SJSA1 (cell line): ENCODE measurements at regions not wholly inside any gene's neighbourhood (a gene's known extent, or its start where the extent isn't known, plus 50 kb on each side); places are given as distances from the start of the nearest gene placed in this dataset.

Source experiments
- DNase-seq, 2 experiments: peaks; one replicate each; pipeline ENCODE4 v3.0.0-alpha.2; 2015 to 2020; ENCODE audit warnings: low spot score in 2 of 2, low read depth in 1 of 2
- H3K27ac ChIP-seq: fragments of 250-450 bp; sonication (Bioruptor Pico); 2 replicates; pipeline ENCODE4 v1.5.1; 2020; ENCODE audit warnings: mild to moderate bottlenecking, moderate library complexity
- H3K27me3 ChIP-seq: fragments of 250-450 bp; sonication (Bioruptor Pico); replicated peaks from 2 replicates; pipeline ENCODE4 v1.5.1; 2020; ENCODE audit warnings: mild to moderate bottlenecking, moderate library complexity
- H3K36me3 ChIP-seq: fragments of 250-450 bp; sonication (Bioruptor Pico); 2 replicates; pipeline ENCODE4 v1.5.1; 2020; ENCODE audit warnings: mild to moderate bottlenecking
- H3K4me1 ChIP-seq: fragments of 250-450 bp; sonication (Bioruptor Pico); replicated peaks from 2 replicates; pipeline ENCODE4 v1.6.1; 2021; ENCODE audit warnings: mild to moderate bottlenecking
- H3K4me3 ChIP-seq: fragments of 250-450 bp; sonication (Bioruptor Pico); 2 replicates; pipeline ENCODE4 v1.5.1; 2020; ENCODE audit warnings: mild to moderate bottlenecking
- H3K9me3 ChIP-seq: fragments of 250-450 bp; sonication (Bioruptor Pico); replicated peaks from 2 replicates; pipeline ENCODE4 v1.5.1; 2020; ENCODE audit warnings: mild to moderate bottlenecking

DNA sequence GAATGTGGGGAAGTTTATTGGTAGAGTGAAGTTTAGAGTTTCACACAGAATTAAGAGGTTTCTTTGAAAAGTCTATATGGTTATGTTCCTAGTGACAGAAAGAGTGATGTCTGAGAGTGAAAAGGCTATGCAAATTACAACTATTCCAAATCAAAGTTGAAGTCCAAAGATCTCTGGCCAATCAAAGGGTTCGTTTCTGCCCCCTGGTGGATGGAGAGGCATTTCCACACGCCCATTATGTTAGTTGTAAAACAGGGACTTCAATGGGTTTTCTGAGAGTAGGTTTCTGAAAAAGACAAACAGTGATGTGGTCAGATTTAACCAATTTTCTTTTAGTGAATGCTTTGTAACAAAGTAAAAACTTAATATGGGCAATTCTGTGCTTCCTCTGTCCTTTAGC lies 441.5 kb upstream of the POU3F3 start:
- Histone ChIP-seq H3K36me3 (no peaks in the 10 kb centered on the region), H3K4me3 (no peak overlapping the region), H3K4me1 (no peaks in the 10 kb centered on the region), H3K9me3 (no peaks in the 10 kb centered on the region), H3K27me3 (no peaks in the 10 kb centered on the region), H3K27ac (no peak overlapping the region)
- DNase-seq, result no peak

DNA sequence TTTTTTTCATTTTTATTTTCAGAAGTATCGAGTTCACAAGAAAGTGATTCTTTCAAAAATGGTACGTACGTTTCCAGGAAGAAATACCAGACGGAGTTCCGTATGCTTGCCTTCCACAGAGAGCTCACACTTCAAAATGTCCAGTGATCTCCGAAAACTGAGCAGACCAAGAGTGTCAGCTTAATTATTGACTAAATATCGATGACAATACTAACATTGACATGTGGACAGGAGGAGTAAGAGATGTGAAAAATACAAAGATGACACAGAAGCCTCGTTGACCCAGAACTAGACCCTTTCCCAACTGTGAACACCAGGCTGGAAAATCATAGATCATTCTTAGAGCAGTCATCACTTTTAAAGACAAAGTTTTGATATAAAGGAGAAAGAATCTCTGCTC lies 440.0 kb upstream of the POU3F3 start:
- Histone ChIP-seq H3K4me1 (no peaks in the 10 kb centered on the region), H3K27ac (no peak overlapping the region), H3K9me3 (no peaks in the 10 kb centered on the region), H3K4me3 (no peak overlapping the region), H3K36me3 (no peaks in the 10 kb centered on the region), H3K27me3 (no peaks in the 10 kb centered on the region)
- DNase-seq, result no peak

- H3K27me3 ChIP-seq, result no peaks in the 10 kb centered on the region
- no peak overlapping the region for H3K27ac ChIP-seq
- H3K36me3 ChIP-seq, result no peaks in the 10 kb centered on the region
- no peak for DNase-seq
- H3K4me3 ChIP-seq, result no peak overlapping the region
- H3K9me3 ChIP-seq, result no peaks in the 10 kb centered on the region
- no peaks in the 10 kb centered on the region for H3K4me1 ChIP-seq
Measured at GRCh38 chr2:104415284-104415683, 438.6 kb upstream of the POU3F3 start.

GRCh38 chr2:104416339-104417000 lies 437.4 kb upstream of the POU3F3 start:
- no peaks in the 10 kb centered on the region for H3K36me3 ChIP-seq
- no peak overlapping the region for H3K27ac ChIP-seq
- no peaks in the 10 kb centered on the region for H3K9me3 ChIP-seq
- no peak overlapping the region for H3K4me3 ChIP-seq
- DNase-seq, result no peak
- H3K27me3 ChIP-seq, result no peaks in the 10 kb centered on the region
- H3K4me1 ChIP-seq, result no peaks in the 10 kb centered on the region

DNA sequence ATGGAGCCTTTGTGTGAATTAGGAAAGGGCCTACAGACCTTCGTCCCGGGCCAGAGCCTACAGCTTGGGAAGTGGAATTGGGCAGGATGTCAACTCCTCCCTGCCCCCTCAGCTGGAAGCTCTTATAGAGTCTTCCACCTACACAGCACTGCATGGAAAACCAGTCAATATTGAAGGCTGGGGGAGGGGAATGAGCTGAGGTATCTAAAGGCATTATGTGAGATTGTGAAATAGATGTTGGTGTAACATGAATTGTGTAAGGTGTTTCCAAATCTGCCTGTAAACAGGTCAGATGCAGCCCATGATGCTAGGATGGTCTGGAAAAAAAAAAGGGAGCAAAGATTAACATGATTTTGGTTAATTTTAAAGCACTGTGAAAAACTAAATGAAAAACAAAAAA lies 433.5 kb upstream of the POU3F3 start:
- no peak overlapping the region for H3K4me3 ChIP-seq
- no peak for DNase-seq
- H3K27me3 ChIP-seq, result no peaks in the 10 kb centered on the region
- H3K36me3 ChIP-seq, result no peaks in the 10 kb centered on the region
- no peaks in the 10 kb centered on the region for H3K4me1 ChIP-seq
- H3K27ac ChIP-seq, result no peak overlapping the region
- H3K9me3 ChIP-seq, result no peaks in the 10 kb centered on the region

DNA sequence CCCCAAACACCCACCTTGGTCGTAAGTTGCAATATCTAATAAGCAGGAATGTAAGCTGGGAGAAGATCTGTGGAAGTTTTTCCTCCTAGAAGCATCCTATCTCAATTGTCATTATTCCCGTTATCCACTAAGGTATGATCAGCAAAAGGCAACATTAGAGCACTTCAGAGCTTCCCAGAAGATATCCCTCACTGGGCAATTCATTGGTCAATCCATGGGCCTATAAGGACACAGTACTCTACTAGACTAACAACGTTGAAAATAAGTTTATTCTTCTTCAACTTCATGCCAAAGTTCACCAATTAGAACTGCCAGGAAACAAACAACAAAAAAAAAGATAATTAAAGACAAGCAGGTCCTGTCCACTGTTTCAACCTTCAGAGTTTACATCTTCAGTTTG lies 433.0 kb upstream of the POU3F3 start:
- Histone ChIP-seq H3K4me3 (no peak overlapping the region), H3K9me3 (no peaks in the 10 kb centered on the region), H3K27me3 (no peaks in the 10 kb centered on the region), H3K4me1 (no peaks in the 10 kb centered on the region), H3K36me3 (no peaks in the 10 kb centered on the region), H3K27ac (no peak overlapping the region)
- DNase-seq, result no peak

DNA sequence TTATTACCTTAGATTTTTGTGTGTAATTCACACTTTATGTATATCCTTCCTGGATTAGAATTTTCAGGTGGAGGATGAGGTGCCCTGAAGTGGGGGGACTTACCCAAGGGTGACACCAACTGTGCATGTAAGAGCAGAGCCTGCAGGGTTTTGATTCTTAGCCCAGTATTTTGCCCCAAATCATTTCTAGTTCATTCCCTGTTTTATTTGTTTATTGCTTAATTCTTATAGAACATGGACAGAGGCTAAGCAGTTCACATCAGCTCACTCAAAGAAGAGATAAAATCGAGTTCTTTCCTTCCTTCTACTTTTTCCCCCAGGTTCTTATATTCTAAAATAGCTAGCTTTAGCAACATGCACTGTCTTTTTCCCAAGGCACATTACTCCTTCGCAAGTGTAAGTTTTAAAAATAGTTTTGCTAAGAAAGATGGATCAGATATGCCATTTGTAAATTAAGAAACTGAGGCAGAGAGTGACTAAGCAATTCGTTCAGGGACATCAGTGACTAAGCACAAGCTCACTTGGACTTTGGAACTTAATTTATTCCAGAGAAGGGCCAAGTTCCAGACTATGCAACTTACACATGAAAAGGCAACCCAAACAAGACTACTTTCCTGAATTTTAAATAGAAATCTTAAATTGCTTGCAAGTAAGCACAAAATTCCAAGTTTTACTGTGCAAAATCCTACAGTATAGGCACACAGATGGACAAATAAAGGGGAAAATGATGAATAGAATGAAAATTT lies 427.9 kb upstream of the POU3F3 start:
- Histone ChIP-seq H3K4me1 (no peaks in the 10 kb centered on the region), H3K9me3 (no peaks in the 10 kb centered on the region), H3K27me3 (no peaks in the 10 kb centered on the region), H3K4me3 (no peak overlapping the region), H3K36me3 (no peaks in the 10 kb centered on the region), H3K27ac (no peak overlapping the region)
- no peak for DNase-seq

DNA sequence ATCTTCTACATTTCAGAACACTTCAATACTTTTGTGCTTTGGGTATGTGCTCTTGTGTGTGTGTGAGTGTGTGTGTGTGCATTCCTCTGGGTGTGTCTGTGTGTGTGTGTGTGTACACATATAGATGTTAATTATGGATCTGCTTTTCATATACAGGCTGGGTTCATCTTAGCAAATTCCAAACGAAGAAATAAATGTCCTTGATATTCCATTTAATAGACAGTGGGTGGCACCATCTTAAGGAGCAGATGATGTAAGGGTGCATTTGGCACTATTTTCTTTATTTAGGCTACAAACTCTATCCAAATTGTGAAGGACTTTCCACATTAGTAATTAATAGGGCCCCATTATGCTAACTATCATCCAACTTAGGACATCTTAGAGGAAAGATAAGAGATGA lies 425.8 kb upstream of the POU3F3 start:
- Histone ChIP-seq H3K36me3 (no peaks in the 10 kb centered on the region), H3K27me3 (no peaks in the 10 kb centered on the region), H3K4me3 (no peak overlapping the region), H3K27ac (no peak overlapping the region), H3K4me1 (no peaks in the 10 kb centered on the region), H3K9me3 (no peaks in the 10 kb centered on the region)
- DNase-seq, result no peak

DNA sequence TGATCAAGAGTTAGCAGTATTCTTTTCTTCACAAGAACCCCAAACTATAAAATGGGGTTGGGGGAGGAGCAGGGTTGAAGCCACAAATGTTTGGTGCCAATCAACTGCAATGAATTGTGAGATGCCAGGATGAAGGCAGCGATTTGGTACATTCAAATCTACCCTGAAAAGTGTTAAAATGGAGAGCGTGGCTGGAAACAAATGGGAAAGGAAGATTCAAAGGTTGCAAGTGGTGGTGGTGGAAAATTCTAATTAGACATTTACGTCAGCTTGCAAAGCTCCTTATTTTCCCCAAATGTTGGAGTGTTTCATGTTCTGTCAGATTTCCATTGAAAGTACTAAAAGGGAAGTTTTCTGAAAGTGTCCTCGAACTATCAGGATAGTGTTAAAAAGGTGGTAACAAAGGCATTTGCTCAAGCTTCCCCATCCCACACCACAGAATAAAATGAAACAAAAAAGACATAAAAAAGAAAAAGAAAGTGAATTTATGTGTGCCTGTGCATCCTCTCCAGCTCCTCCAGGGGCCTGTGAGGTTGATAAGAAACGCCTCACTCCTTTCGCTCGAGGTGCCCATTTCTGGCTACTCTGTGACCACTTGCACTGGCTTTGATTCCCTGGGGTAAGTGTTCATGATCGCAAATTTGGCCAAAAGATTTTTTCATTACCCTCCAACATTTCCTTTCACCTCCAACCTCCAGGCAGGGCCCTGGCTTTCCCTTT lies 424.1 kb upstream of the POU3F3 start:
- DNase-seq, result no peak
- H3K36me3 ChIP-seq, result no peaks in the 10 kb centered on the region
- no peaks in the 10 kb centered on the region for H3K4me1 ChIP-seq
- 0 out of 2 replicates have a peak, but pooled peaks cover 1% of the 10 kb centered on the region for H3K27me3 ChIP-seq
- no peak overlapping the region for H3K4me3 ChIP-seq
- no peak overlapping the region for H3K27ac ChIP-seq
- H3K9me3 ChIP-seq, result no peaks in the 10 kb centered on the region

- Histone ChIP-seq H3K4me3 (no peak overlapping the region), H3K27me3 (0 out of 2 replicates have a peak, but pooled peaks cover 2% of the 10 kb centered on the region), H3K27ac (no peak overlapping the region), H3K4me1 (no peaks in the 10 kb centered on the region), H3K36me3 (no peaks in the 10 kb centered on the region), H3K9me3 (no peaks in the 10 kb centered on the region)
- DNase-seq, result no peak
Measured at GRCh38 chr2:104430359-104430740, 423.6 kb upstream of the POU3F3 start.

DNA sequence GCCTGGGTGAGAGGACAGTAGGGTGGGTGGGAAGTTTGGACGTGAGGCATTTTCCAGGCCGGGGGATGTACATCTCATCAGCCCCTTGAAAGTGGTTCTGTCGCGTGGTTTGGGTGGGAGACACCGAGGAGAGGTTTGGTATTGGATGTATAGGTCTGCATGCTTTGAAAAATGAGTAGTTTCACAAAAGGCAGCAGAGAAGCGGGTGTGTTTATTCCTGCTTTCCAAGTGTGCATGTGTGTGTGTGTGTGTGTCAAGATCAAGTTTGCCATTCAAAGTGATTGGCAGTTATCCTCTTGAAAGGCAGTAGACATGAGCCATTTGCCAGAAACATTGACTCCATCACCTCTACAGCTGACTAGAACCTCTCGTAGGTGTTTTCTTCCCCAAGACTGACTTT lies 423.1 kb upstream of the POU3F3 start:
- Histone ChIP-seq H3K27ac (no peak overlapping the region), H3K9me3 (no peaks in the 10 kb centered on the region), H3K27me3 (0 out of 2 replicates have a peak, but pooled peaks cover 2% of the 10 kb centered on the region), H3K36me3 (no peaks in the 10 kb centered on the region), H3K4me3 (no peak overlapping the region), H3K4me1 (no peaks in the 10 kb centered on the region)
- no peak for DNase-seq

DNA sequence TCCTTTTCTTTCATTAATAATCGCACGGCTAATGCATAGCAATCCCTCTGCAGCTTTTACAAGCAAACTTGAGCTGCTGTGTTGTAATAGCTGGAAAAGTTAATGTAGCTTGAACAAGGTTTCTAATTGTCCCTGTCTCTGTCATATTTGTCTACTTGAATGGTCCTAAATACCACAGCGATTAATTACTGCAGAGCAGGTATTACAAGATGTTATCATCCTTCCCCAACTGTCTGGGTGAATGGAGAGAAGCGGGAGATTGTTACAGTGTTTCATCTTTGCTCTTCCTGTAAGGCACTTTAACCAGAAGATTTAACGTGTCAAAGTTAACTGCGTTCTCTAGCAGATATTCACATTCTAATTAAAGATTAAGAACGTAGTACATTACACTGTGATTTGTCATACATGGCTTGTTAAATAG lies 422.2 kb upstream of the POU3F3 start:
- Histone ChIP-seq H3K9me3 (no peaks in the 10 kb centered on the region), H3K4me3 (no peak overlapping the region), H3K27ac (no peak overlapping the region), H3K27me3 (0 out of 2 replicates have a peak, but pooled peaks cover 2% of the 10 kb centered on the region), H3K4me1 (no peaks in the 10 kb centered on the region), H3K36me3 (no peaks in the 10 kb centered on the region)
- no peak for DNase-seq

- no peaks in the 10 kb centered on the region for H3K4me1 ChIP-seq
- DNase-seq, result no peak
- no peak overlapping the region for H3K27ac ChIP-seq
- H3K27me3 ChIP-seq, result 0 out of 2 replicates have a peak, but pooled peaks cover 2% of the 10 kb centered on the region
- no peak overlapping the region for H3K4me3 ChIP-seq
- no peaks in the 10 kb centered on the region for H3K36me3 ChIP-seq
- H3K9me3 ChIP-seq, result no peaks in the 10 kb centered on the region
Measured at GRCh38 chr2:104432401-104432800, 421.5 kb upstream of the POU3F3 start.

DNA sequence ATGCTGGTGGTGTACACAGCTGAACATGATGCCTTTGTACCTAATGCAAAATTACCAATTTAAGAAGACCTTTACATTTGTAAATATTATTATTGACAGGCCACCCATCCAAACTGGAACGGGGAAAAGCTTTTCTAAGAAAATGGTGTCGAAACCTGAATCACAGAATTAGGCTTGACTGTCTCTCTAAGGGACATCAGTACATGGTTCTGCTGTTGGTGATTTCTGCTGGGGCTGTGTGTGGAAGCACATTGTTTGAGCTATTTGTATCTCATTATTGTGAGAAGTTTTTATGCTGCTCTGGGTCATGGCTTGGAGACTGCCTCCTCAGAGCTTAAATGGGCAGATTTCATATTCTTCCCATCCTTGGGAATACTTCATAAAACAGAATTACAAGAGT lies 420.9 kb upstream of the POU3F3 start:
- no peak for DNase-seq
- no peak overlapping the region for H3K4me3 ChIP-seq
- H3K36me3 ChIP-seq, result no peaks in the 10 kb centered on the region
- 0 out of 2 replicates have a peak, but pooled peaks cover 2% of the 10 kb centered on the region for H3K27me3 ChIP-seq
- no peak overlapping the region for H3K27ac ChIP-seq
- H3K4me1 ChIP-seq, result no peaks in the 10 kb centered on the region
- no peaks in the 10 kb centered on the region for H3K9me3 ChIP-seq
